HG03039 (cell line): ENCODE measurements at regions not wholly inside any gene's neighbourhood (a gene's known extent, or its start where the extent isn't known, plus 50 kb on each side); places are given as distances from the start of the nearest gene placed in this dataset.
"Not testable (repeated sequence)": the region's sequence is repeated elsewhere in the genome, so short reads cannot be mapped to it uniquely, and the experiment has no call there.

Experiments used
- ATAC-seq: cut with Tn5 transposase; IDR thresholded peaks from one replicate; pipeline ENCODE4 v1.9.1; 2021; ENCODE audit warnings: mild to moderate bottlenecking, moderate library complexity; ENCODE audit not compliant: unreplicated experiment

GRCh38 chr2:114128725-114129124 is 238.8 kb downstream of the ACTR3 start:
- ATAC-seq, result no peak

- not testable (repeated sequence) for ATAC-seq
These were observed 242.2 kb downstream of the ACTR3 start for GRCh38 chr2:114132050-114132449.

- ATAC-seq, result no peak
These were observed 244.3 kb downstream of the ACTR3 start for GRCh38 chr2:114134146-114134545.

GRCh38 chr2:114139542-114139941 is 249.7 kb downstream of the ACTR3 start:
- no peak for ATAC-seq

GRCh38 chr2:114156366-114157056 is 266.6 kb downstream of the ACTR3 start:
- ATAC-seq, result no peak

GRCh38 chr2:114157057-114157385 is 267.1 kb downstream of the ACTR3 start:
- no peak for ATAC-seq

GRCh38 chr2:114160263-114160981 is 270.5 kb downstream of the ACTR3 start:
- no peak for ATAC-seq

- no peak for ATAC-seq
These were observed 271.5 kb downstream of the ACTR3 start for GRCh38 chr2:114161371-114161770.

- ATAC-seq, result no peak
These were observed 274.6 kb upstream of the DPP10 start for GRCh38 chr2:114167799-114168198.

GRCh38 chr2:114170070-114170469 is 272.4 kb upstream of the DPP10 start:
- no peak for ATAC-seq

GRCh38 chr2:114175507-114175906 is 266.9 kb upstream of the DPP10 start:
- no peak for ATAC-seq

- ATAC-seq, result no peak
These were observed 256.9 kb upstream of the DPP10 start for GRCh38 chr2:114185501-114185900.

GRCh38 chr2:114192362-114192761 is 250.1 kb upstream of the DPP10 start:
- ATAC-seq, result no peak

GRCh38 chr2:114201781-114202180 is 240.7 kb upstream of the DPP10 start:
- ATAC-seq, result no peak

GRCh38 chr2:114203679-114204078 is 238.8 kb upstream of the DPP10 start:
- ATAC-seq, result no peak

GRCh38 chr2:114213808-114214207 is 228.6 kb upstream of the DPP10 start:
- ATAC-seq, result no peak

GRCh38 chr2:114218383-114218782 is 224.1 kb upstream of the DPP10 start:
- no peak for ATAC-seq

GRCh38 chr2:114219456-114219855 is 223.0 kb upstream of the DPP10 start:
- no peak for ATAC-seq

GRCh38 chr2:114222344-114222743 is 220.1 kb upstream of the DPP10 start:
- no peak for ATAC-seq

GRCh38 chr2:114231921-114232320 is 210.5 kb upstream of the DPP10 start:
- no peak for ATAC-seq

- no peak for ATAC-seq
These were observed 205.1 kb upstream of the DPP10 start for GRCh38 chr2:114237331-114237730.

GRCh38 chr2:114238910-114239559 is 203.4 kb upstream of the DPP10 start:
- ATAC-seq, result no peak
